ENCODE measurements at regions not wholly inside any gene's neighbourhood (a gene's known extent, or its start where the extent isn't known, plus 50 kb on each side); places are given as distances from the start of the nearest gene placed in this dataset.
"Not testable (repeated sequence)": the region's sequence is repeated elsewhere in the genome, so short reads cannot be mapped to it uniquely, and the experiment has no call there.

DNA sequence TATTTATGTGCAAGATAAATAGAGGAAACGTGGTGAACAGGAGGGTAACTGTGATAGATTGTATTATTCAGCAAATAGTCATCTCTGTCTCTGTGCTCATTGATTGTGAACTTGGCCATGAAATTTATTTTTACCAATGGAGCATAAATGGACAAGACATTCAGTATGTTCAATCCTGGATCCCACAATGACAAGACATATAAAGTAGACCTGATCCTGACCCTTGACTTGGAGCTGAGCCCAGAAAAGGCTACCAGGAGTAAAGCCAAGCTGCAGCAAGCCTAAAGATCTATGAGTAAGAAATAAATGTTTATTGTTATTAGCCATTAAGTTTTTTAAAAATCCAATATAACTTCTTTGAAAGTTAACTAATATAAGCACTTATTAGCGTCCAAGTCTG lies 531.2 kb downstream of the PIK3C3 start:
- DNase-seq: no peak

DNA sequence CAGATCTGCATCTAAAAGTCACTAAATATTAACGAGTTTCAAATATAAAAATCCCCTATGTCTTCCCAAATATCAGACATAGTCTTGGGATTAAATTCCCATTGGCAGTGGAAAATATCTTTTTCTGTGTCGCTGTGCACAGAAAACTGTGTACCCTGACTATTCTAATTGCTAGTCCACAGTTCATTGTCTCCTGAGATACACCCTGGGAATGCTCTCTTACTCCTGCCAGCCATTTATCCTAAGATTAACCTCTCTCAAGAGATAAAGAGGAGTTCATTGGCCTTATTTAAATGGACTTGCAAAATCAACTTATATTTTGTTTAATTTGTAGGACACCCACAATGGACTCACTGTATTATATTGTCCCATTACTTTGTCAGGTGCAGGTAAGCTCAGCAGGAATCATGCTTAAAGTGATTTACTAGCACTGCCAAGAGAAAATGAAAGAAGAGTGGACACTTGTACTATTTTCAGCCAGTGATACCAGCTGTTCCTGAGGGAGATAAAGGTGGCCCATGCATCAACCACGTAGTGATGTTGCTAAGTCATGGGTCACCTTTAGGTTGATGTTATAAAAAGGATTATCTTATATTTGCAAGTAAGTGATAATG lies 553.8 kb downstream of the PIK3C3 start:
- DNase-seq: no peak

DNA sequence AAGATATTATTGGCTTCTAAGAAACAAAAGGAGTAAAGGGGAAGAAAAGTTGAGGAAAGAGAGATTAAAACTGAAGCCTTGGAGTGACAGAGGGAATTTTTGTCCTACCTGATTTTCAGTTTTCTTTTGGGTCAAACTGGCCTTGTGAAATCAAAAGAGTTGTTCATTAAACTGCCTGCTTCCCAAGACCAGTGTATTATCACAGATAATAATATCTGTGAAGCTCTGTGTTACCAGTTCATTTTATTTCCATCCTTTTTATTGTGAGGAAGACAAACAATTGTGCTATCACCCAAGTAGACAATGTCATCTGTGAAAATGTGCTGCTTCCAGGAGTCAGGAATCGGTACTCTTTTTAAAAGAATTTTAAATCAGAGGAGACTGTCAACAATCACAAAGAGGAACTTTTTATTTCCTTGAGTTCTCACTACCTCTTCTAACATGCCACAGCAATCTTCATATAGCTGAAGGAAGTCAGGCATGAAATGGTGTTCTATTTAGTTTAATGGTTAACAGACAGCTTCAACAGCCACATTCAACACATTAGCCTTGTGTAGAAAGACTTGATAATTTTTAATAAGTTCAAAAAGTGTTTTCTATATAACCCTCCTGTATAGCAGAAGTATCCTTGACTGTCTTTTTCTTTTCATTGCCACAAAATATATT lies 554.8 kb downstream of the PIK3C3 start:
- DNase-seq: no peak

DNA sequence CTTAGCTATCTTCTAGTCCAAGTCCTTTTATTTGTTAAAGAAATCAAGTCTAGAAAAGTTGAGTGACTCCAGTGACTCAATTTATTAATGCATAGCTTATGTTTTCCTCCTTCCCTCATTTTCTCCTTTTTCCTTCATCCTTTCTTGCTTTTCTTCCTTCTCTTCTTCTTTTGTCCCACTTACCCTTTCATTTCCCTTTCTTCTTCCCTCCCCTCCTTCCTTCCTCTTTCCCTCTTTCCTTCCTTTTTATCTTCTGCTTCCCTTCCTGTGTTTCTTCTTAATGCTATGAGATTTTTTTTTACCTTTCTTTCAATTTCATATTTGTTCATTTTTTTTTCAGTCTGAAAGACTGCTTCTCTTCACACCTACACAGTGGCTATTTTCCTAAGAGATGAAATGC lies 555.5 kb downstream of the PIK3C3 start:
- DNase-seq: no peak

DNA sequence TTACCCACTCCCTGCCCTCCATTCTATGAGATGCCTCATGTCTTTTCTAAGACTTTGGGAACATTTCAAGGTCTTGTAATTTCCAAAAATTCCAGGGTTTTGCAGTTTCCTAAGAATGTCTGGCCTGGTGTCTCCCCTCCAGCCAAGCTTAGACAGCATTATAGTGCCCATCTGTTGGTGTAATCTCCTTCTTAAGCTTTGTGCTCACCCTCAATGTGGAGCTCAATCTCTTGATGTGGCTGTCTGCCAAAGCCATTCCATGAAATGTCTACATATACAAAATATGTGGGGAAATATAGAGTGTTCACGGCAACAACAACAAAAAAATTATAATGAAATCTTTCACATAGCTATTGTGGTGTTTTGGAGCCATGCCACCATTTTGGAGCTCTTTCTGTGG lies 558.4 kb downstream of the PIK3C3 start:
- no peak for DNase-seq

DNA sequence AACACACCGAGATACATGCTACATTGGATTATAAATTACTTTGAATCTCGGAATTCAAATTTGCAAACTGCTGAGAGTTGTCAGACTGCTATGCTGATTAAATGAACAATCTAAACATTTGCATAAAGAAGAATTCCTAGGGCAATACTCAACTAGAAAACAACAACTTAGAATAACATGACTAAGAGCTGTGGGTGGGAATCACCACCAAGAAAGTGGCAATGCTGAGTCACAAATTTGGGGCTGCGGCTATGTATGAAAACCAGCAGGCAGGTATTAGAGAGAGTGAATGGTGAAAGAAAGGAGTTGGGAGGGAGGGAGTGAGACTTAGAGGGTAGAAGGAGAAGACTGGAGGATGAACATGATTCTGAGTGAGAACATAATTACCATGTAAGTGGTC lies 559.5 kb downstream of the PIK3C3 start:
- DNase-seq: no peak

DNA sequence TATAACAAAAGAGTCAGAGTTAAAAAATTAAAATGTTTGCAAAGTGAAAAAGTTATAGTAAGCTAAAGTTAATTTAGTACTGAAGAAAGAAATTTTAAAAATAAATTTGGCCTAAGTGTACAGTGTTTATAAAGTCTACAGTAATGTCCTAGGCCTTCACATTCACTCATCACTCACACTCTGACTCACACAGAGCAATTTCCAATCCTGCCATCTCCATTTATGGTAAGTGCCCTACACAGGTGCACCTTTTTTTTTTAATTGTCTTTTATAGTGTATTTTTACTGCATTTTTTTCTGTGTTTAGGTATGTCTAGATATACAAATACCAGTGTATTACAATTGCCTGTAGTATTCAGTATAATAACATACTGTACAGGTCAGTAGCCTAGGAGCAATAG lies 562.9 kb downstream of the PIK3C3 start:
- no peak for DNase-seq

DNA sequence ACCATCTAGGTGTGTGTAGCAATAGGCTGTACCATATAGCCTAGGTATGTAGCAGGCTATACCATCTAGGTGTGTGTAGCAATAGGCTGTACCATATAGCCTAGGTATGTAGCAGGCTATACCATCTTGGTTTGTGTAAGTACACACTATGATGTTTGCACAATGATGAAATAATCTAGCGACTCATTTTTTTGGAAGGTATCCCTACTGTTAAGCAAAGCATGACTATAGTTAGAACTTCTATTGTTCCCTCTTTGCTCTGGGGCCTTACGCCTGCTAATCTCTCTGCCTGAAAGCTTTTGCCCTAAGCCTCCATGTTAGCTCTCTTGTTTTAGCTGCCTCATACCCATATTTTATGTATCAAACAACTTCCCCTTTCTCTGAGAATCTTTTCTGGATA lies 563.3 kb downstream of the PIK3C3 start:
- not testable (repeated sequence) for DNase-seq

DNA sequence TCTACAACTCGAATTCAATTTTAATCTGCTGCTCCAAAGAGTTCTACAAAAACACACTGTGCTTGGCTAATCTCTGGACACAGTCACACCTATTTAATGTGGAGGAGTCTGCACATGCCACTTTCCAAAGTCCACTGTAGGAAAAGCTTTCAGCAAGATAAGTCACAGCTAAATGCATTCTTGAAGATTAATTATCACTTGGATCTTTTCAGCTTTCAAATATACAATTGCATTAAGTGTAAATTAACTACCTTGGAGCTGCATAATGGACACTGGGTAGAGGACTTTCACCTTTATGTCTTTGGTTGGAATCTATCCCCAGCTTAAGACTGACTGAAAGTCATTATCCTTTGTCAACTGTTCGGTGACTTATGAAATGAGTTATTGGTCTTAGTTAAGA lies 565.1 kb downstream of the PIK3C3 start:
- DNase-seq: no peak

DNA sequence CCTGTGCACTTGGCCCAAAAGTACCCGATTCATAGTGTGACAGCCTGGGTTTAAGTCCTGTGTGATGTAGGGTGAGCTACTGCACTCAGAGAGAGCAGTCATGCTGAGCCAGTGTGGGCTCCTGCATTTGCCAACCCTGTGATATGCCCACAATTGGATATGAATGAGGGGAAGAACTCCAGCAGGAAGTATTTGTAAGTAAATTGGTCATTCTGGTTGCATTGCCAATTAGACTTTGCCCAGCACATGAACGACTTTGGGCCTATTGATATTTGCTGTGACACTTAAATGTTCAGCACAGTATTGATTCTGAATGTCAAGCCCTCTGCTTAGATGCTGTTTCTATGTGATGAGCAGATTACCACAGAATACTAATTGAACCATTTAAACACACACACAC lies 570.9 kb downstream of the PIK3C3 start:
- DNase-seq: no peak

DNA sequence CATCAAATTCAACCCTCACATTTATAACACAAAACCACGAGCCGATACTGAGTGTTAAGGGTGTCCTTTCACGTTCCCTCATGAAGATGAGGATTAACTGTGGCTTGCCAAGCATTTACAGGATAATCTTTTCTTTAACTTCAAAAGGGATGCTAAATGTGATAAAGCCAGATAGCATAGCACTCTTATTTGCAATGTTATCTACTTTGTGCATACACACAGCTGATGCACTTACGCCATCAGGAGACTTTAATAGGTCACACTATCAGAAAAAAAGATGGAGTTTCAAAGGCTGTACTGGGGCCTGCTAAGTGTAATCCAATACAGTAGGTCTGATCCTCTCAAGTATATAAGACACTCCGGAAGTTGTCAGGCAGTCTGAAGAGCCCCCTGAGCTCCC lies 572.7 kb downstream of the PIK3C3 start:
- peak; percentile 47 for DNase-seq

DNA sequence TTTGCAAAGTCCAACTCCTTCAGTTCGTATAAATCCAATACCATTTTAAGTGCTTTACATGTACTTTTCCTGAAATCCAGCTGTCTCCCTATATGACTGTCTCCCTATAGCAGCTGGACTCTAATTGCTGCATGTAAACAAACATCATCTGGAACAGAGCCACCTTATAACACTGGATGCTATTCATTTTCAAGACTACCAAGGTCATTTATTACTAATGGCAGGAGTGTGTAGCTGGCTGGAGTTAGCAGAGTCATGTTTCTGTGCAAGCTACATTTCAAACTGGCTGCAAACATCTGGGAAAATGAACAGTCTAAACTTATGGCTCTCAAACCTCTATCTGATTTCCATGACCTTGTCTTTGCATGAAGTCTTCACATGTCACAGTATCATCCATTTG lies 575.2 kb downstream of the PIK3C3 start:
- DNase-seq: no peak

DNA sequence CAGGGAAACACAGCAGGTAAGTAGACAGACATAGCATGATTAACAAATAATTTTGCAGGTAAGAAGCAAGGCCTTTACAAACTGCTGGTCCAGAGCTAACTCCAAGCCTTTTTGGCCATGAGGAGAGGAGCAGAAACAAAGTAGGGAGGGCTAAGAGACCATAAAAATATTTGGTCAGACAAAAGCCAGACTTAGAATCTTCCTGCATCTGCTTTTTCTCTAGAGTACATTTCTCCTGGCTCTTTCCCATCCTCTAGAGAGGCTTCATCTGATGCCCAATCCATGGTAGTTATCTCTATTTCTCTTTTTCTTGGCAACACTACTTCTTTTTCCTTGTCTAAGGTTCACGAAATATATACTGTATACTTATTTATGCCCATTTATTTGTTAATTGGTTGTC lies 577.1 kb downstream of the PIK3C3 start:
- DNase-seq: no peak

DNA sequence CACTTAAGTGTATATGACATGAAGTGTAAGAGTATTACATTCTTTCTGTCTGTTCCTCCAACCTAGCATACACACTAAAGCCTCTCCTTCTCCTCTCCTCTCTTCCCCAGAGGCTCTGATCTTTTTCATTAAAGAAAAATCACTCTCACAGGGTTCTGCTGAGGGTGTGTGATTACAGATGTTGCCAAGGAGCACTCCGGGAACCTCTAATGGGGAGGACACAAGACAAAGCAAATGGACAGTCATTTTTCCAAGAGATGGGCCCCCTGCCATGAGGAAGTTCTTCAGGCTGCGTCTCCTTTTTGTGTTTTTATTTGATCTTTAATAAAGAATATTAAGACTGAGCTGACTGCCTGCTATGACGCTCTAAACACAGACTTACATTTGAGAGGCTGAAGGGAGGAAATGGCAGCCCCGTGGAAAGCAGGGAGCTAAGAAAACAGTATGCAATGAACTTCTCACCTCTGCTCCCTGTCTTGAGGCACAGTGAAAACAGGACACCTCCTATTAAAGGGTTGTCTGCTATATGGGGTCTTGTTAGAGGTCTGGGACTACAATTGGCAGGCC lies 578.1 kb downstream of the PIK3C3 start:
- no peak for DNase-seq

DNA sequence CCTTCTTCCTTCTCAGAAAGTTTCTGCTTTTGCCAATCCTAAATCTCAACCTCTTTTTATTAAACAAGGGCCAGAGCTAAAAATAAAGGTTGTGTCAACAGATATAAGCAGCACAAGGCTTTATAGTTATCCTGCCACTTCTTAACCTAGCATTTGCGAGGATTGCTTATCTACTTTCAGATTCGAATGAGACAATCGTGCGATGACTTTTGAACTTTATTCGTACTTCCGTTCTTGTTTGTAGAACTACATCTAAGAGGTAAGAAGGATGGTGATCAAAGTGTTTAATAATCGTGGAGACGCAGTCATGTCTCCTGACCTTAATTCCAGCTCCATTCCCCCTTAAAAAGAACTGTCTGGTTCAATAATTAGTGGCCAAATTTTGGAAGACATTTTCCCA lies 578.6 kb downstream of the PIK3C3 start:
- DNase-seq: no peak

DNA sequence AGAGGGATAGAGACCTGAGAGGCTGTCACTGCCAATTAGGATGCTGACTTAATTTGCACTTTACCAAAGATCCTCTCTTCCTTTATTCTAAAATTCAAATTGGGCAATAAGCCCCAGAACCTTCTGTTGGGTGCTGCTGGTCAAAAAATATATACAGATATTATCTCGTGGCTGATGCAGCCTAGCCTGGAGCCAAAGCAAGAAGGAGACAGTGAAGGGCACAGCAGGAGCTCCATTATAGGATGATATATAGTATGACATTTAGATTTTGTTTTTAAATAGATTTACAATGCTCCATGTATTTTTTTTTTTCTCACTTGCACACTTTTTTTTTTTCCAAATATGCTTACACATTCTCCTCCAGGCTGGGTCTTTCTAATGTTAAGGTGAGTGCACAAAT lies 579.3 kb downstream of the PIK3C3 start:
- DNase-seq: no peak

DNA sequence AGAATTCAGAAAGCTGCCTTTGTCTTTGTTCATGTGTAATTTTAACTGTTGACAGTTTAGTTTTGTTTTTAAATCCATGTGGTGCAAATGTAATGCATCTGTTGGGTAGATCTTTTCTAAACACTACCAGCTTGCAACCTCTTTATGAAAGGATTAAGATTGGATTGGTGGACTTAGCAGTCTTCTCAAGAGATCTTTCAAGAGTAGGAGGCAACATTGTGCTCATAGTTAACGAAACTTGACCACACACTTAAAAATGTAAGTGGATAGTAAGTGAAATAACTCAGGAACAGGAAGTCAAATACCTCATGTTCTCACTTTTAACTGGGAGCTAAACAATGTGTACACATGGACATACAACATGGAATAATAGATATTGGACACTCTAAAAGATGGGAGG lies 579.0 kb downstream of the RIT2 start:
- DNase-seq: peak; percentile 81

DNA sequence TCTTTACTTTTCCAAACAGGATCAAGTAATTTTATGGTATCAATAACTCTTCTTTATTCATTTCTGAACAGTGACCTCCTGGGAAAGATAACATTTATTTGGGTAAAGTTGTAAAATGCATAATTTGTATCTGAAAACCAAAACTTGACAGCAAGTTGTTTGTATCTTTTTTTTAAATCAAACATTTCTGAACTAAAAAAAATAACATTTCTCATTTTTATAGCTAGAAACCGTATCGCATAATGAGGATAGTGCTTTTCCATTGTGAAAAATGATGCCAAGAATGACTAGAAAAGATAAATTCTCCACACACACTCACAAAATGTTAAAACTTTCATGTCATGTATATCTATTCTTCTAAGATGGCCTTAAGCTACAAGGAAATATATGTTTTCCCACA lies 578.2 kb downstream of the RIT2 start:
- DNase-seq: no peak

DNA sequence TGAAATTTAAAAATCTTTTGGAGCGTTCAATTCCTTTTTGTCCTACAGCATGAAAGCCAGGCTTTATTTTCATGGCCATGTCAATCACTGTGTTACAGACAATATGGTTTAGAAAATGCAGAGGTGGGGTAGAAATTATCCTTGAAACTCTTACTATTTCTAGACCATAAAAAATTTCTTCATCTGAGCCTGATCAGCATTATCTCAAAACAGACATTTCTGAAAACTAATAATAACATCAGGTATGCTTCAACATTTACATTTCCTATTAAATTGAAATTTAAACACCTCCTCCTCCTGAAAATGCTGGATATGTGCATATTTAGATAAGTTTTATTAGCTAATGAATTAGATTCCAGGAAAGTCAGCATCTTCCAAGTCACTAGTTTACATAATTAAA lies 570.6 kb downstream of the RIT2 start:
- DNase-seq: no peak

DNA sequence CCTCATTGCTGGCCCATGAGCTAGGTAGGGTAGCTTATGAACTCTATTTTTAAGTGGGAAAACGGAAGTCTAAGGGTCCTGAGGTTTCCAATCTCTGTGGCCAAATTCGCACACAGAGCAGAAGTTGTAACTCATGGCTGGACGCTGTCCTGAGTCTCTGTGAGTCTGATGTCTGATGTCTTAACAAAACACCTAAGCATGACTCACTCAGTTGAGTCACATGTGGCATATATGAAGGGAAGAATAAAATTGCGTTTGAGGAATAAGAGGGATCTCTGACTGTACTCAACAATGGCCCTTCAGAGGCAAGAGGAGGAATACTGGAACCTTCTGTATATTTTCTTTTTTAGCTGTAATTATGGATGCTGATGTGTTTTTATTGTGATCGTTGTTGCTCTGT lies 569.7 kb downstream of the RIT2 start:
- DNase-seq: no peak

DNA sequence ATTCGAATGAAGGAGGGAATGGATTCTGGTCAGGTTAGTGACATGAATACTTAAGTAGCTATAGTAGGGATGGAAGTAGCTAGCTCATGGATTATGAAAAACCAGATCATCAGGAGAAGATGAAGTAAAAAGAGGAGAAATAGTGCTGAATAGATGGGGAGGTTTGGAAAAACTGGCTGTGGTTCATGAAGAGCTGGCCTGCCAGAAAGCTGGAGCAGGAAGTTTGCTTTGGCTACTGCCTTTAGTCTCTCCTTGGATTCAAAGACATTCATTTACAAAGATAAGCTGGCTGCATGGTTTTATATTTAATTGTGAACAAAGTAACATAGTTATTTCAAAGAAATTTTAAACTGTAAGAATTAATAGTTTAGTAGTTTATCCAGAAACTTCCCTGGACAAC lies 567.0 kb downstream of the RIT2 start:
- DNase-seq: no peak

DNA sequence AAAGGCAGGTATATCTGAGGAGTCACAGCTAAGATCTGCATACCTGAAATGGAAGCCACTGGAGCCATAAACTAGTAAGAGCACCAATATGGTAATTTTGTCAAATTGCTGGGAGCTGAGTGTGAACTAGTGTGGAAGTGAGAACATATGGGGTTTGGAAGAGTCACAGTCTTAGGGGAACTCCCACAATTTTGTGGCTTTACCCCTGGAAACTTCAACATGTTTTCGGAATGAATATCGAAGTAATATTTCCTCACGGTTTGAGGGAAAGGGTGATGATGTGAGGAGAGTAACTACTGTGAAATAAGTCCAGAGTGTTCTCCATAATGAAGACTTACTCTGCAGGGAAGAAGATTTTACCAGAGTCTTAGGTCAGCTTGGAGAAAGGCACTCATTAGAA lies 565.9 kb downstream of the RIT2 start:
- DNase-seq: no peak

DNA sequence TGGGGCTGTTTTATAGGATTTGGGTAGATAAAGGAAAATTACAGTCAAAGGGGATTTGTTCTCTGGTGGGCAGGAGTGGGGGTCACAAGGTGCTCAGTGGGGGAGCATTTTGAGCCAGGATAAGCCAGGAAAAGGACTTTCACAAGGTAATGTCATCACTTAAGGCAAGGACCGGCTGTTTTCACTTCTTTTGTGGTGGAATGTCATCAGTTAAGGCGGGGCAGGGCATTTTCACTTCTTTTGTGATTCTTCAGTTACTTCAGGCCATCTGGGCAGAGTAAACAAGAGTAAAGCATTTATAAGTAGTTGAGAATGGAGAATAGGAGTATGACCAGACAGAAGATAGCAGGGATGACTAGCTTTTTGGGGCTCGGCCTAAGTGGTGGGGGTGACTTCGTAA lies 562.9 kb downstream of the RIT2 start:
- not testable (repeated sequence) for DNase-seq

DNA sequence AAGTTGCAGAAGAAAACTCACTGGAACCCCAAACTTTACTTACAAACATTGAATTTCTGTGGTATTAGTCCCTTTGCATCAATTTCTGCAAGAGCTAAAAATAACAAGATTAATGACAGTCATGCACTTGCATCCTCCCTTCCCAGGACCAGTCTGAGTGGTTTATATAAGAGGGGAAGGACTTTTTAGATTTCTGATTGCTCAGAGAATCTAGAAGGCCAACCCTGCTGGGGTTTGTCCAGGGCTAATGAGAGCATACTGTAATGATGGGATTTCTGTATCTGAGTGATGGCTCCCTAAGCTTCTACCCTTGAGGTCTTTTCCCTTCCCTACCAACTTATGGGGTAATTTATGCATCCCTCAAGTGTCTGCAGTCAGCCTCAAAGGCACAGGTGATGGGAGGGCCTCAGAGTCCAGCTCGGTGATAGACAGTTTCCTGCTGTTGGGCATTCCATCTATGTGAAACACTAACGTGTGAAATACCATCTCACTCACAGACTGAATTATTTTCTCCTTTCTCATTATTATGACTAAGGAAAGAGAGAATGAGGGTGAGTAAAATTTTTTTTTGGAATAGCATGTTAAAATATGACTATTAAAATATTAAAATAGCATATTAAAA lies 556.3 kb downstream of the RIT2 start:
- no peak for DNase-seq

DNA sequence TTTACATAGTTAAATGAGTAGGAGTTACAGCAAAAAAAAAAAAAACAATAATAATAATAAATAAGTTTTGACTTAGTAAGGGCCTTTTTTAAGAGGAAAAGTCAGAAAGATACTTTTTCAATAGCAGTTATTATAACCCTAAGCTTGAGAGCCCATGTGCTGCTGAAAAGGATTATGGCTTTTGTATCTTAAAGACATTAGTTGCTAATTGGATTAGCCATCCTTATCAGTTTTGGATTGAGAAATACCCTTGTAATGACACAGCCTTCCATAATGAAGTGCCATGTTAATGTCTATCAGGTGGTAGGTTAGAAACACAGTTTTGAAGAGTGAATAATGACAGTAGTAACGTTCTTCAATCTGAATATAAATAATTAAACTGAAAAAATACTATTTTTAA lies 554.0 kb downstream of the RIT2 start:
- DNase-seq: peak; percentile 31
